PFSK-1 (cell line): ENCODE measurements at regions not wholly inside any gene's neighbourhood (a gene's known extent, or its start where the extent isn't known, plus 50 kb on each side); places are given as distances from the start of the nearest gene placed in this dataset.

Source experiments
- FOXP2 ChIP-seq: optimal IDR thresholded peaks from 2 replicates; pipeline ENCODE3; 2011; ENCODE audit warnings: borderline replicate concordance, control low read depth, inconsistent platforms; ENCODE audit not compliant: insufficient read depth; ENCODE audit errors: extremely low read length, extremely low read depth
- POLR2AphosphoS5 ChIP-seq: IDR thresholded peaks from 2 replicates; pipeline ENCODE4 v1.6.1; 2012; ENCODE audit warnings: low read depth, mild to moderate bottlenecking, control low read depth, low read length, moderate library complexity
- REST ChIP-seq, 2 experiments: IDR thresholded peaks; 2 replicates each; pipeline versions ENCODE4 v1.6.1 to v1.8.0; 2011 to 2012; ENCODE audit warnings: low read depth in 2 of 2, low read length in 2 of 2, control low read depth in 1 of 2, inconsistent platforms in 1 of 2, mild to moderate bottlenecking in 1 of 2, moderate library complexity in 1 of 2; ENCODE audit not compliant: insufficient read depth in 1 of 2
- SIN3A ChIP-seq: IDR thresholded peaks from 2 replicates; pipeline ENCODE4 v1.6.1; 2012; ENCODE audit warnings: mild to moderate bottlenecking, low read length, moderate library complexity, borderline replicate concordance; ENCODE audit not compliant: insufficient read depth
- TAF1 ChIP-seq: IDR thresholded peaks from 2 replicates; pipeline ENCODE4 v1.6.1; 2012; ENCODE audit warnings: low read length, control low read depth, borderline replicate concordance; ENCODE audit not compliant: insufficient read depth

GRCh38 chr3:160053048-160053391 lies 64.4 kb downstream of the IL12A start:
- TF ChIP-seq SIN3A, result no peak
- no peak for TF ChIP-seq REST (IDR thresholded peaks at IDR 0.05; ENCODE audit: insufficient read depth in 1 of 2, low read depth in 2 of 2, low read length in 2 of 2)
- TF ChIP-seq FOXP2, result no peak
- no peak for TF ChIP-seq TAF1
- TF ChIP-seq POLR2AphosphoS5, result no peak

GRCh38 chr3:160055659-160056058 lies 67.0 kb downstream of the IL12A start:
- no peak for TF ChIP-seq POLR2AphosphoS5
- no peak for TF ChIP-seq REST (IDR thresholded peaks at IDR 0.05; ENCODE audit: insufficient read depth in 1 of 2, low read depth in 2 of 2, low read length in 2 of 2)
- no peak for TF ChIP-seq SIN3A
- no peak for TF ChIP-seq TAF1
- no peak for TF ChIP-seq FOXP2

GRCh38 chr3:160057331-160057730 lies 68.7 kb downstream of the IL12A start:
- TF ChIP-seq TAF1 (no peak), POLR2AphosphoS5 (no peak), SIN3A (no peak), REST (IDR thresholded peaks at IDR 0.05; ENCODE audit: insufficient read depth in 1 of 2, low read depth in 2 of 2, low read length in 2 of 2) (no peak), FOXP2 (no peak)

- TF ChIP-seq REST (IDR thresholded peaks at IDR 0.05; ENCODE audit: insufficient read depth in 1 of 2, low read depth in 2 of 2, low read length in 2 of 2) (no peak), TAF1 (no peak), FOXP2 (no peak), SIN3A (no peak), POLR2AphosphoS5 (no peak)
Measured at GRCh38 chr3:160060409-160061027, 71.9 kb downstream of the IL12A start.

GRCh38 chr3:160061525-160061924 lies 72.9 kb downstream of the IL12A start:
- TF ChIP-seq TAF1, result no peak
- no peak for TF ChIP-seq FOXP2
- no peak for TF ChIP-seq POLR2AphosphoS5
- TF ChIP-seq REST (IDR thresholded peaks at IDR 0.05; ENCODE audit: insufficient read depth in 1 of 2, low read depth in 2 of 2, low read length in 2 of 2), result no peak
- TF ChIP-seq SIN3A, result no peak
